Keratinocyte (primary cell): ENCODE measurements at regions not wholly inside any gene's neighbourhood (a gene's known extent, or its start where the extent isn't known, plus 50 kb on each side); places are given as distances from the start of the nearest gene placed in this dataset.

Source experiments
- DNase-seq: peaks from one replicate; pipeline ENCODE4 v3.0.0-alpha.2; 2011; ENCODE audit warnings: low read depth, missing footprints, low spot score
- FAIRE-seq: peaks from 2 replicates; lab custom pipeline; 2011; peaks lifted over from hg19 to GRCh38; lab: Jason Lieb, UNC
- H2AFZ ChIP-seq: 2 replicates; pipeline ENCODE4 v1.6.0; 2012; ENCODE audit warnings: low read length, control low read depth, inconsistent platforms; ENCODE audit not compliant: control insufficient read depth
- H3K27ac ChIP-seq: 2 replicates; pipeline ENCODE4 v1.5.1; 2011; ENCODE audit warnings: low read length; ENCODE audit not compliant: control insufficient read depth, insufficient read depth
- H3K27me3 ChIP-seq: 3 replicates; pipeline ENCODE4 v1.6.0; 2011; ENCODE audit warnings: low read length; ENCODE audit not compliant: control insufficient read depth, insufficient read depth; ENCODE audit errors: extremely low read depth
- H3K36me3 ChIP-seq, 2 experiments: 2 replicates in 1 of 2; 3 replicates in 1 of 2; pipeline ENCODE4 v1.5.1; 2011; ENCODE audit warnings: low read length in 2 of 2, mild to moderate bottlenecking in 1 of 2; ENCODE audit not compliant: control insufficient read depth in 2 of 2, insufficient read depth in 2 of 2; ENCODE audit errors: extremely low read depth in 1 of 2
- H3K4me1 ChIP-seq: 3 replicates; pipeline ENCODE4 v1.5.1; 2011; ENCODE audit warnings: low read length; ENCODE audit not compliant: control insufficient read depth, insufficient read depth; ENCODE audit errors: extremely low read depth
- H3K4me2 ChIP-seq: 3 replicates; pipeline ENCODE4 v1.6.0; 2011; ENCODE audit warnings: low read depth, low read length; ENCODE audit not compliant: control insufficient read depth, insufficient read depth; ENCODE audit errors: extremely low read depth
- H3K4me3 ChIP-seq, 3 experiments: fragments of 200-600 bp in 1 of 3; sonication (generic) in 1 of 3; 2 replicates in 2 of 3; 3 replicates in 1 of 3; pipeline ENCODE4 v1.5.1; 2011 to 2016; ENCODE audit warnings: low read length in 3 of 3, mild to moderate bottlenecking in 3 of 3, control low read depth in 2 of 3, inconsistent platforms in 1 of 3, low read depth in 1 of 3, mixed read lengths in 1 of 3, mixed run types in 1 of 3, moderate library complexity in 1 of 3; ENCODE audit not compliant: control insufficient read depth in 2 of 3, insufficient read depth in 2 of 3; ENCODE audit errors: extremely low read depth in 1 of 3
- H3K79me2 ChIP-seq: 2 replicates; pipeline ENCODE4 v1.6.0; 2012; ENCODE audit warnings: low read length; ENCODE audit not compliant: control insufficient read depth, insufficient read depth
- H3K9ac ChIP-seq: 3 replicates; pipeline ENCODE4 v1.6.0; 2011; ENCODE audit warnings: low read length; ENCODE audit not compliant: control insufficient read depth, insufficient read depth; ENCODE audit errors: extremely low read depth
- H3K9me1 ChIP-seq: 3 replicates; pipeline ENCODE4 v1.6.0; 2011; ENCODE audit warnings: low read length; ENCODE audit not compliant: control insufficient read depth, insufficient read depth; ENCODE audit errors: extremely low read depth
- H3K9me3 ChIP-seq: 2 replicates; pipeline ENCODE4 v1.5.1; 2012; ENCODE audit warnings: low read depth, low read length; ENCODE audit not compliant: control insufficient read depth
- H4K20me1 ChIP-seq: 3 replicates; pipeline ENCODE4 v1.6.0; 2011; ENCODE audit warnings: low read length; ENCODE audit not compliant: control insufficient read depth, insufficient read depth; ENCODE audit errors: extremely low read depth
- EZH2 ChIP-seq: IDR thresholded peaks from one replicate; pipeline ENCODE4 v1.6.1; 2012; ENCODE audit warnings: inconsistent platforms, mild to moderate bottlenecking, low read length, moderate library complexity
- dilution Hi-C: fragments of 300-500 bp; cut with MboI; formaldehyde crosslinking; loops from one replicate; pipeline ENCODE4 v1.7.0; 2020; ENCODE audit warnings: low sequenced_read_pairs; ENCODE audit not compliant: extremely low pct_ligation_motif_present
- TF ChIP-seq, protein P1 (sequence below), 3 experiments: IDR thresholded peaks in 1 of 3; conservative IDR thresholded peaks in 1 of 3; optimal IDR thresholded peaks in 1 of 3; 2 replicates in 2 of 3; 3 replicates in 1 of 3; pipeline versions ENCODE3 to v1.5.1; 2011; ENCODE audit warnings: low read length in 3 of 3, mild to moderate bottlenecking in 3 of 3, moderate library complexity in 2 of 3, control low read depth in 1 of 3, inconsistent platforms in 1 of 3; ENCODE audit not compliant: insufficient read depth in 2 of 3; ENCODE audit errors: extremely low read depth in 1 of 3

DNA sequence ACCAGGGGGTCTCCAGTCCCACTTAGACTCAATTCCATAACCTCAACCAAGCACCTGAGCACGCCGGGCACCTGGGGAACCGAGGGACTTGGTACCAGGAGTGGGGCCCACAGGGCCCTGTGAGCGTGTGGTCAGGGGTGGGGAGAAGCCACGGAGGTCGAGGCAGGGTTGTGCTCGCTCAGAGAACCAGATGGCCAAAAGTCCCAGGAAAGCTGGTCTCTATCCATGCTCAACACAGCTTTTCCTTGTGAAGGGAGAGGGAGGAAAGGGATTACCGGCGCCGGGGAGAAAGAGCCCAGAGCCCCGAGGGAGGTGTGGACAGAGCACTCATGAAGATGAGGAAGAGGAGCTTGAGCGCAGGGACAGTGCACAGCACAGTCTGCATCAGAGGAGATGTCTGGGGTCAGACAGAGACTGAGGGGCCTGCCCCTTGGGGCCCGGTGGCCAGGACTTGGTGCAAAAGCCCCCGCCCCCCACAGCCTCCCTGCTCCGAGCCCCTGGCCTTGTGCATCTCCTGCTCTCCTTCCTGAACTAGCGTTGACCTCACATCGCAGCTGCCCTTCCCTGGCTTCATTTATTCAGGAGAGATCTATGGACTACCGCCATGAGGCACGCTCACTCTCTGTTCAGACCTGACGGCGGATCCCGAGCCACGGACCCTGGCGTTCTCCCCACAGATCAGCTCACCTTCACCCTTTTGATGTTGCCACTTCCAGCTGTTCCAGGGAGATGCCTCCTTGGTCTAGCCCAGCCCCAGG is 355.4 kb upstream of the TNRC6C start:
- no peaks in the 10 kb centered on the region for H4K20me1 ChIP-seq
- H3K4me3 ChIP-seq: no peak overlapping the region
- FAIRE-seq (no peak), DNase-seq (no peak)
- dilution Hi-C loops: no loop called here
- no peaks in the 10 kb centered on the region for H3K36me3 ChIP-seq
- no peak overlapping the region for H3K4me2 ChIP-seq
- peaks cover 6% of the 10 kb centered on the region for H3K27me3 ChIP-seq
- no peak overlapping the region for H3K27ac ChIP-seq
- no peaks in the 10 kb centered on the region for H3K9me1 ChIP-seq
- TF ChIP-seq EZH2: no peak
- TF ChIP-seq, protein P1, sequence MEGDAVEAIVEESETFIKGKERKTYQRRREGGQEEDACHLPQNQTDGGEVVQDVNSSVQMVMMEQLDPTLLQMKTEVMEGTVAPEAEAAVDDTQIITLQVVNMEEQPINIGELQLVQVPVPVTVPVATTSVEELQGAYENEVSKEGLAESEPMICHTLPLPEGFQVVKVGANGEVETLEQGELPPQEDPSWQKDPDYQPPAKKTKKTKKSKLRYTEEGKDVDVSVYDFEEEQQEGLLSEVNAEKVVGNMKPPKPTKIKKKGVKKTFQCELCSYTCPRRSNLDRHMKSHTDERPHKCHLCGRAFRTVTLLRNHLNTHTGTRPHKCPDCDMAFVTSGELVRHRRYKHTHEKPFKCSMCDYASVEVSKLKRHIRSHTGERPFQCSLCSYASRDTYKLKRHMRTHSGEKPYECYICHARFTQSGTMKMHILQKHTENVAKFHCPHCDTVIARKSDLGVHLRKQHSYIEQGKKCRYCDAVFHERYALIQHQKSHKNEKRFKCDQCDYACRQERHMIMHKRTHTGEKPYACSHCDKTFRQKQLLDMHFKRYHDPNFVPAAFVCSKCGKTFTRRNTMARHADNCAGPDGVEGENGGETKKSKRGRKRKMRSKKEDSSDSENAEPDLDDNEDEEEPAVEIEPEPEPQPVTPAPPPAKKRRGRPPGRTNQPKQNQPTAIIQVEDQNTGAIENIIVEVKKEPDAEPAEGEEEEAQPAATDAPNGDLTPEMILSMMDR (optimal IDR thresholded peaks at IDR 0.05 in 1 of 3, IDR thresholded peaks at IDR 0.05 in 1 of 3, conservative IDR thresholded peaks at IDR 0.05 in 1 of 3; ENCODE audit: extremely low read depth in 1 of 3, insufficient read depth in 2 of 3, low read length in 3 of 3): no peak
- no peak overlapping the region for H3K9ac ChIP-seq
- H3K79me2 ChIP-seq: no peaks in the 10 kb centered on the region
- H3K9me3 ChIP-seq: no peaks in the 10 kb centered on the region
- no peak overlapping the region for H2AFZ ChIP-seq
- peaks cover 3% of the 10 kb centered on the region for H3K4me1 ChIP-seq

DNA sequence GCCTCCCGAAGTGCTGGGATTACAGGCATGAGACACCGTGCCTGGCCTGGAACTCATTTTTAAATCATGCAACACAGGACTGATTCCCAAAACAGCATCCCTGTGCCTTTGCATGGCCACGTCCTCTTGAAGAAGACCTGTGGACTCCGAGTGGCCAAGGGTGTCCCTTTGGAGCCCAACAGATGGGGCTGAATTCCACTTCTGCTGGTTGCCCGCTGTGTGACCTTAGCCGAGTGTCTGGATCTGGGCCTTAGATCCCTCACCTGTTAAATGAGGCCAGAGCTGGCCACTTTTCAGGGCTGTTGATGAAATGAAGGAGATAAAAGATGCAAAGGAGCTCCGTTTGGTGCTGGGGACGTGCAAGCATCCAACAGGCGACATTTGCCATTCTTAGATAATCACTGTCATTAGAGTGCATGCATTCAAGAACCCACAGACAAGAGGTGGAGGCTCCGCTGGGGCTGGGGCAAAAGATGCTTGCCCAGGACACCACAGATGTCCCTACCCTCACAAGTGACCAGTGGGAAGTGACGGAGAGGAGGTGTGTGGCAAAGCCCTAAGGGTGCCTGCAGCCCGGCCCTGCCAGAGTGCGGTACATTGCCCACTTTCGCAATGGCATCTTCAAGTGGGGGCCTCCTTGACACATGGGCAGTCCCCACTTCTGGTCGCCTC is 354.1 kb upstream of the TNRC6C start:
- H3K36me3 ChIP-seq: no peaks in the 10 kb centered on the region
- FAIRE-seq (no peak), DNase-seq (no peak)
- H3K27ac ChIP-seq: no peak overlapping the region
- no peaks in the 10 kb centered on the region for H3K79me2 ChIP-seq
- no peak overlapping the region for H2AFZ ChIP-seq
- no peak for TF ChIP-seq EZH2
- TF ChIP-seq, protein P1 (optimal IDR thresholded peaks at IDR 0.05 in 1 of 3, IDR thresholded peaks at IDR 0.05 in 1 of 3, conservative IDR thresholded peaks at IDR 0.05 in 1 of 3; ENCODE audit: extremely low read depth in 1 of 3, insufficient read depth in 2 of 3, low read length in 3 of 3): no peak
- no peak overlapping the region for H3K4me3 ChIP-seq
- peaks cover 3% of the 10 kb centered on the region for H3K4me1 ChIP-seq
- no peak overlapping the region for H3K9ac ChIP-seq
- dilution Hi-C loops: no loop called here
- H3K27me3 ChIP-seq: peaks cover 4% of the 10 kb centered on the region
- no peaks in the 10 kb centered on the region for H4K20me1 ChIP-seq
- no peaks in the 10 kb centered on the region for H3K9me3 ChIP-seq
- no peaks in the 10 kb centered on the region for H3K9me1 ChIP-seq
- no peak overlapping the region for H3K4me2 ChIP-seq
